ENCODE measurements at regions not wholly inside any gene's neighbourhood (a gene's known extent, or its start where the extent isn't known, plus 50 kb on each side); places are given as distances from the start of the nearest gene placed in this dataset.

DNA sequence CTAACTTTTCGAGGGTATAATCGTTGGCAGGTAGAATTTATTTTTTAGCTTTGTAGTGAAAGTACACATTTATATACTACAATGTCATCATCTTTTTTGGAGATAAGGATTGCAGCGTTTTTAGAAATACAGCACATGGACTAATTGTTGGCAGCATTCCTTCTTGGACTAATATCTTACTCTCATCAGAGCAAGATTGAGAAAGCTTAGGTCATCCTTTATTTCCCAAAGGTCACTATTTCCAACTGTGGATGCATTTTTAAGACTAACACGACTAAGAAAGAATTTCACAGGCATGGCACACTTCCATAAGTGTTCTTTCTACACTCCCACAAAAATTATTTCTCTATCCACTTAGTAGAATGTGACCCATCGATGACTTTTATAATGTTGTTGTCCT is 732.3 kb downstream of the NCAM2 start:
- no peak overlapping the region for H3K4me3 ChIP-seq (ENCODE audit: low read length)
- H3K9ac ChIP-seq (ENCODE audit: low read length), result no peak overlapping the region
- DNase-seq (ENCODE audit: low read depth), result no peak
- peaks cover 10% of the 10 kb centered on the region for H3K9me3 ChIP-seq (ENCODE audit: control insufficient read depth, low read length)
- no peaks in the 10 kb centered on the region for H3K27me3 ChIP-seq (replicated peaks; ENCODE audit: control insufficient read depth, insufficient read depth, low read length)
- no peaks in the 10 kb centered on the region for H3K36me3 ChIP-seq (ENCODE audit: control insufficient read depth, insufficient read depth, low read length, severe bottlenecking)
- peaks cover 10% of the 10 kb centered on the region for H3K4me1 ChIP-seq (ENCODE audit: control insufficient read depth, insufficient read depth, low read length)

DNA sequence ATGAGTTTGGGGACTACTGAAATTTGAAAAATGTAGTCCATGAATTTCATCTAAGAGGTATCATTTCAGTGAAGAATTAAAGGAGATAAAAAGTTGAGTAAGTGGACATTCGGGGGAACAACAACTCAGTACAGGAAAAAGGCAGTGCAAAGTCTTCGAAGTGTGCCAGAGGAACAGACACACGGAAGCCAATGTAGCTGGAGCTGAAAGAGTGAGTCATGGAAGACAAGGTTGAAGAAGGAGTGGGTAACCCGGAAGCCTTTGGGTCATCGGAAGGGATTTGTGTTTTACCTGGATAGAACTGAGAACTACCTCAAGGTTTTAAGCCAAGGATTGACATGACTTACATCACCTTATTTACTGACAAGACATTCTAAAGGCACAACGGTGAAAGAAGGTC is 733.4 kb downstream of the NCAM2 start:
- peaks cover 10% of the 10 kb centered on the region for H3K4me1 ChIP-seq (ENCODE audit: control insufficient read depth, insufficient read depth, low read length)

DNA sequence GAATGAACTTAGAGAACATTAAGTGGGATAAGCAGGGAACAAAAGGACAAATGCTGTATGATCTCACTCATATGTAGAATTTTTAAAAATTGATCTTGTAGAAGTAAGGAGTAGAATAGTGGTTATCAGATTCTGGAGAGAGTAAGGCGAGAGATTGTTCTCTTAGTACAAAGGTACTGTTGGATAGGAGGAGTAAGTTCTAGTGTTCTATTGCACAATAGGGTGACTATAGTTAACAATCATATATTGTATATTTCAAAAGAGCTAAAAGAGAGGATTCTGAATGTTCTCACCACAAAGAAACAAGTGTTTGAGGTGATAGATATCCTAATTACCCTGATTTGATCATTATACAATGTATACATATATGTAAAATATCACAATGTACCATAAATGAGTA is 735.9 kb downstream of the NCAM2 start:
- Histone ChIP-seq H3K36me3 (ENCODE audit: control insufficient read depth, insufficient read depth, low read length, severe bottlenecking) (no peaks in the 10 kb centered on the region), H3K9ac (ENCODE audit: low read length) (no peak overlapping the region), H3K27me3 (replicated peaks; ENCODE audit: control insufficient read depth, insufficient read depth, low read length) (no peaks in the 10 kb centered on the region), H3K4me3 (ENCODE audit: low read length) (no peak overlapping the region), H3K4me1 (ENCODE audit: control insufficient read depth, insufficient read depth, low read length) (peaks cover 10% of the 10 kb centered on the region), H3K9me3 (ENCODE audit: control insufficient read depth, low read length) (no peaks in the 10 kb centered on the region)
- DNase-seq (ENCODE audit: low read depth), result no peak

More for the DNA sequence above, 733.4 kb downstream of the NCAM2 start:
- H3K4me3 ChIP-seq (ENCODE audit: low read length), result no peak overlapping the region
- peaks cover 10% of the 10 kb centered on the region for H3K9me3 ChIP-seq (ENCODE audit: control insufficient read depth, low read length)
- no peaks in the 10 kb centered on the region for H3K27me3 ChIP-seq (replicated peaks; ENCODE audit: control insufficient read depth, insufficient read depth, low read length)
- no peak for DNase-seq (ENCODE audit: low read depth)
- no peak overlapping the region for H3K9ac ChIP-seq (ENCODE audit: low read length)
- H3K36me3 ChIP-seq (ENCODE audit: control insufficient read depth, insufficient read depth, low read length, severe bottlenecking), result no peaks in the 10 kb centered on the region

DNA sequence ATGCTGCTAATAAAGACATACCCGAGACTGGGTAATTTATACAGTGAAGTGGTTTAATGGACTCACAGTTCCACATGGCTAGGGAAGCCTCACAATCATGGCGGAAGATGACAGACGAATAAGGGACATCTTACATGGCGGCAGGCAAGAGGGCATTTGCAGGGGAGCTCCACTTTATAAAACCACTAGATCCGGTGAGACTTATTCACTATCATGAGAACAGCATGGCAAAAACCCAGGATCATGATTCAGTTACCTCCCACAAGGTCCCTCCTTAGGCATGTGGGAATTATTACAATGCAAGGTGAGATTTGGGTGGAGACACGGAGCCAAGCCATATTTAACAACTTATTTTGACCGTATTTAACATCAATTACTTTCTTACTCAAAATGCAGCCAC is 739.0 kb downstream of the NCAM2 start:
- Histone ChIP-seq H3K36me3 (ENCODE audit: control insufficient read depth, insufficient read depth, low read length, severe bottlenecking) (no peaks in the 10 kb centered on the region), H3K27me3 (replicated peaks; ENCODE audit: control insufficient read depth, insufficient read depth, low read length) (no peaks in the 10 kb centered on the region), H3K9me3 (ENCODE audit: control insufficient read depth, low read length) (no peaks in the 10 kb centered on the region), H3K4me3 (ENCODE audit: low read length) (no peak overlapping the region), H3K4me1 (ENCODE audit: control insufficient read depth, insufficient read depth, low read length) (no peaks in the 10 kb centered on the region), H3K9ac (ENCODE audit: low read length) (no peak overlapping the region)
- DNase-seq (ENCODE audit: low read depth), result no peak

DNA sequence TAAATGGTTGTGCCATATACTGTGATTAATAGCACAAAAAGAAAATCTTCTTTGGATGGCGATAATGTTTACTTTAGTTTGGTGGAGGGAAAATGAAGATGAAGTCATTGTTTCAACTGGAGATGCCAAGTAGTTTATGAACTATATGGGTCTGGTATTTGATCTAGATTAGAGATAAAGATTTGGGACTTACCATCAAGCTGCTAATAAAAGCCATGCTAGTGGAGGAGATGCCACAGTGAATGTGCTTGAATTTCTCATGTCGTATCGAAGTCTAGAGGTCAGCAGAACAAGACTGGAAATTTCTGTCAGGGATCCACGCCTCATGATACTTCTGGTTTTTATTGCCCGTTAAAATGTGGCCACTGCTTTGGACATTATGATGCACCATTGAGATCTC is 742.0 kb downstream of the NCAM2 start:
- H3K9me3 ChIP-seq (ENCODE audit: control insufficient read depth, low read length), result no peaks in the 10 kb centered on the region
- H3K9ac ChIP-seq (ENCODE audit: low read length), result no peak overlapping the region
- no peaks in the 10 kb centered on the region for H3K4me1 ChIP-seq (ENCODE audit: control insufficient read depth, insufficient read depth, low read length)
- no peaks in the 10 kb centered on the region for H3K27me3 ChIP-seq (replicated peaks; ENCODE audit: control insufficient read depth, insufficient read depth, low read length)
- H3K36me3 ChIP-seq (ENCODE audit: control insufficient read depth, insufficient read depth, low read length, severe bottlenecking), result no peaks in the 10 kb centered on the region
- DNase-seq (ENCODE audit: low read depth), result no peak
- no peak overlapping the region for H3K4me3 ChIP-seq (ENCODE audit: low read length)

DNA sequence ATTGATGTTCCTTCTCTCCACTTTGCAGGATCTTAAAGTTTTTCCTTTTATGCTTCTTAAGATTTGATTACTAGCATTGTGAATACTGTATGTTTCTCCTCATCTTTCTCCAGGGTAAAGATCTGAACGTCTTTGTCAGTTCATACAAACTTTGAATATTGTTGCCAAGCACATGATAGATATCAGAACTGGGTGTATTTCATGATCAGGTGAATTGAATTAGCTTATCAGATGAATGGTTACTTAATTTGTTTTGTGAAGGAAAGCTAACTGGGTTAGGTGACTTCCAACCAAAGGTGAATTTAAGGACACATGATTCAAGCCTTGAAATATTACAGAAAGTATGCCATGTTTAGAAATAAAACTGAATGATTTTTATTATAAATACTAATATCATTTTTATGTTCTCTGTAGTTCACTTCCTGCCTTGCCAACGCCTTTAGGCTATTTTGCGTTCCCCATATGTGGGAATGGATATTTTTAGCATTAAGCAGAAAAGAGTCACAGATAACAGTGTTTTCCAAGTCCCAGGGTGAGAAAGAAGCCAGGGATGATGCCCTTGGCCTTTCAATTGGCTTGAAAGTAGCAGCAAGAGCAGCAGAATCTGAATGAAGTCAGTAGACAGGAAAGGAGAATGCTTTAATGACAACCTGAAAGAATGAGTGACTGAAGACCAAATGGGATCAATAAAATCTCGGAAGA is 752.1 kb downstream of the NCAM2 start:
- no peaks in the 10 kb centered on the region for H3K27me3 ChIP-seq (replicated peaks; ENCODE audit: control insufficient read depth, insufficient read depth, low read length)
- DNase-seq (ENCODE audit: low read depth), result no peak
- H3K36me3 ChIP-seq (ENCODE audit: control insufficient read depth, insufficient read depth, low read length, severe bottlenecking), result no peaks in the 10 kb centered on the region

DNA sequence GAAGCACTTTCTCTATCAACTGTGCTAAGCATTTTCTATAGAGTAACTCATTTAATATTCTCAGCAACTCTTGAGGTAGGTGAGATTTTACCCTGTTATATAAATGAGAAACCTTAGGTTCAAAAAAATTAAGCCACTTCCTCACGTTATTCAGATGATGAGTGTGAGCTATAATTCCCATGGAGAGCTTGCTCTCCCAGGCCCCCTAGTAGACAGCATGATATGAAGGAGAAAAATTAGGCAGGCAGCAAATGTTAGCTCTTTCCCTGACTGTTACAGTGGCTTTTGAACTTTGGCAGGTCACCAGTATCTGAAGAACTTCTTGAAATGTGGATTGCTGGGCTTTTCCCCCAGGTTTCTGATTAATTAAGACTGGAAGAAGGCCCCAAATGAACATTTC is 753.1 kb downstream of the NCAM2 start:
- no peak for DNase-seq (ENCODE audit: low read depth)
- Histone ChIP-seq H3K36me3 (ENCODE audit: control insufficient read depth, insufficient read depth, low read length, severe bottlenecking) (no peaks in the 10 kb centered on the region), H3K4me3 (ENCODE audit: low read length) (no peak overlapping the region), H3K9me3 (ENCODE audit: control insufficient read depth, low read length) (no peaks in the 10 kb centered on the region), H3K27me3 (replicated peaks; ENCODE audit: control insufficient read depth, insufficient read depth, low read length) (no peaks in the 10 kb centered on the region), H3K4me1 (ENCODE audit: control insufficient read depth, insufficient read depth, low read length) (no peaks in the 10 kb centered on the region), H3K9ac (ENCODE audit: low read length) (no peak overlapping the region)

More for the DNA sequence above, 752.1 kb downstream of the NCAM2 start:
- no peak overlapping the region for H3K4me3 ChIP-seq (ENCODE audit: low read length)
- H3K4me1 ChIP-seq (ENCODE audit: control insufficient read depth, insufficient read depth, low read length), result no peaks in the 10 kb centered on the region
- no peaks in the 10 kb centered on the region for H3K9me3 ChIP-seq (ENCODE audit: control insufficient read depth, low read length)
- no peak overlapping the region for H3K9ac ChIP-seq (ENCODE audit: low read length)

DNA sequence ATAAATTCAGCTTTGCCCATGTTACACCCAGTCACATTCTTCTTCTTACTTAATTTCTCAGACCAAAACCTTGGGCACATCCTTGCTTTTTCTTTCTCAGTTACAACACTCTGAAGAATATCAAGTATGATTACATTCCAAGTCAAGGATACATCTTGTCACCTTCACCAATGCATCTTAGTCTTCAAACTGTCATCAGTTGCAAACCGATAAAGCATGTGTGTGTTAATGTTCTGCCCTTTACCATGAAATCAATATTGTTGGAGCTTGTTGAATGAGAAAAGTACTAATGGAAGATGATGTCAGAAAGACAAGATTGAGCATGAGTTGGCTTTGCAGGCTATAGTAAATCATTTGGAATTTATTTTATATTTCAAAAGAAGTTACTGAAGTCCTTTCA is 764.6 kb downstream of the NCAM2 start:
- H3K27me3 ChIP-seq (replicated peaks; ENCODE audit: control insufficient read depth, insufficient read depth, low read length), result no peaks in the 10 kb centered on the region
- DNase-seq (ENCODE audit: low read depth), result no peak
- H3K9ac ChIP-seq (ENCODE audit: low read length), result no peak overlapping the region
- H3K9me3 ChIP-seq (ENCODE audit: control insufficient read depth, low read length), result no peaks in the 10 kb centered on the region
- no peak overlapping the region for H3K4me3 ChIP-seq (ENCODE audit: low read length)
- H3K36me3 ChIP-seq (ENCODE audit: control insufficient read depth, insufficient read depth, low read length, severe bottlenecking), result no peaks in the 10 kb centered on the region
- H3K4me1 ChIP-seq (ENCODE audit: control insufficient read depth, insufficient read depth, low read length), result no peaks in the 10 kb centered on the region

DNA sequence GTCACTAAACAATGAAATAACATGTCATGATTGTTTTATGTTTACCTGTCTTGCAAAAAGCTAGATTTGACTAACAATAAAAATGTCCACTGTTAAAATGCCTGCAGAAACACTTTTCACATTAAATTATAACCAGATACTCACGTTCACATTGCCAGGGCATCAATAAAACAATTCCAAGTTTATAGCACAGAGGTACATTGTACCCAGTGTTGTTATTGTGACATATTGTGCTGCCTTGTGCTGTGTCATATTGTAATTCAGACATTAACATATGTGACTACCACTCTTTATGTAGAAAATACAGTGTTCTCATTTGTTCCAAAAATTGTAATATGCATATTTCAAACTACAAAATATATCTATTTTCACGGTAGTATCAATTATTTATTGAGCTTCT is 766.1 kb downstream of the NCAM2 start:
- Histone ChIP-seq H3K4me1 (ENCODE audit: control insufficient read depth, insufficient read depth, low read length) (no peaks in the 10 kb centered on the region), H3K9ac (ENCODE audit: low read length) (no peak overlapping the region), H3K27me3 (replicated peaks; ENCODE audit: control insufficient read depth, insufficient read depth, low read length) (no peaks in the 10 kb centered on the region), H3K36me3 (ENCODE audit: control insufficient read depth, insufficient read depth, low read length, severe bottlenecking) (no peaks in the 10 kb centered on the region), H3K4me3 (ENCODE audit: low read length) (no peak overlapping the region), H3K9me3 (ENCODE audit: control insufficient read depth, low read length) (no peaks in the 10 kb centered on the region)
- DNase-seq (ENCODE audit: low read depth), result no peak

DNA sequence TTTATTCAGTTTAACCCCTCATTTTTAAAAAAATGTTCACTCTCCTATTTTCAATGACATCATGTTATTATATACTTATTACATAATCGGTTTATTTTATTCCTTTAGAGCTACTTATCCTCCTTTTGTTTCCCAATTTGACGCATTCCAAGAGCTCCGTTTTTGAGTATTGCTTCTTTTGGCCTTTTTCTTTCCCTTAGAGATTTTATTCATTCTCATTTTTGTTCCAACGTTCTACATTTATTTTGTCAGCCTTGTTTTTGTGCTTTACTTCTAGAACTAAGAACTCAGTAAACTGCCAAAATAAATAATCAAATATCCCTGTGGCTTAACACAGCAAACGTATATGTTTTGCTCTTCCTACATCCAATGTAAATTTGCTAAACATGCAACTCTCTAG is 769.1 kb downstream of the NCAM2 start:
- H3K36me3 ChIP-seq (ENCODE audit: control insufficient read depth, insufficient read depth, low read length, severe bottlenecking), result no peaks in the 10 kb centered on the region
- H3K9ac ChIP-seq (ENCODE audit: low read length), result no peak overlapping the region
- H3K9me3 ChIP-seq (ENCODE audit: control insufficient read depth, low read length), result no peaks in the 10 kb centered on the region
- no peak overlapping the region for H3K4me3 ChIP-seq (ENCODE audit: low read length)
- no peaks in the 10 kb centered on the region for H3K4me1 ChIP-seq (ENCODE audit: control insufficient read depth, insufficient read depth, low read length)
- DNase-seq (ENCODE audit: low read depth), result no peak
- H3K27me3 ChIP-seq (replicated peaks; ENCODE audit: control insufficient read depth, insufficient read depth, low read length), result no peaks in the 10 kb centered on the region

DNA sequence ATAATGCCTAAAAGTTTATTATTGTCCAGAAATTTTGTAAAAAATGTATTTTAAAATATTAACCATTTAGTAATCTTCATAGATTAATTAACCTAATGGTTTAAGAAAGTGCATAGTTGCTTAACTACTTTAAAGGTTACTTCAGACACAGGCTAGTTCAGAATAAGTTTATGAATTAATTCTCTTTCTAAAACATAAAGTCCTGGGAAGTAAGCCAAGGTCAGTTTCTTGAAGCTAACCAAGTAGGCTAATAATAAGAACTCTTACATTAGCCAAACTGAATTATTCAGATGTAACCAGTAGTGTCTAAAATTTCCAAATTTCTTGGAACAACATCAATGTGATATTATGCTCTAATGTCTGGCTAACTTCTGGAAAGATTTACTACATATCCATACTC is 790.4 kb downstream of the NCAM2 start:
- no peak for DNase-seq (ENCODE audit: low read depth)

DNA sequence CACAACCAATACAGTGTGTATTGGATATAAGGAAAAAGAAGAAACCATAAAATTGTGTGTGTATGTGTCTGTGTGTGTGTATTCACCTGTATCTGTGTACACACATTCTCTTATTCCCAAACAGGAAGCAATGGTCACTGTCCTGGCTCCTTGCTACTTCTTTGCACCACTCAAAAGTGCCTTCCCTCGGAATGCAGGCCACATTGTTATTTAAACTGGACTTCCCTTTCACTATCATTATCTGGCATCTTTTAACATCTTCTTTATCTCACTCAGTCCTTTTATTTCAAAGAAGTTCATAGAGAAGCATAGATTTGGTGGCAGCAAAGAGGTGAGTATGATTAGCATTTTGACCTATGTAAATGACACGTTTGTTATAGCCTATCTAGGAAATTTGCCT is 803.7 kb downstream of the NCAM2 start:
- no peak for DNase-seq (ENCODE audit: low read depth)
- H3K4me3 ChIP-seq (ENCODE audit: low read length), result no peak overlapping the region
- no peak overlapping the region for H3K9ac ChIP-seq (ENCODE audit: low read length)
- no peaks in the 10 kb centered on the region for H3K4me1 ChIP-seq (ENCODE audit: control insufficient read depth, insufficient read depth, low read length)
- no peaks in the 10 kb centered on the region for H3K27me3 ChIP-seq (replicated peaks; ENCODE audit: control insufficient read depth, insufficient read depth, low read length)
- no peaks in the 10 kb centered on the region for H3K9me3 ChIP-seq (ENCODE audit: control insufficient read depth, low read length)
- H3K36me3 ChIP-seq (ENCODE audit: control insufficient read depth, insufficient read depth, low read length, severe bottlenecking), result no peaks in the 10 kb centered on the region

More for the DNA sequence above, 790.4 kb downstream of the NCAM2 start:
- Histone ChIP-seq H3K9me3 (ENCODE audit: control insufficient read depth, low read length) (no peaks in the 10 kb centered on the region), H3K4me3 (ENCODE audit: low read length) (no peak overlapping the region), H3K9ac (ENCODE audit: low read length) (no peak overlapping the region), H3K4me1 (ENCODE audit: control insufficient read depth, insufficient read depth, low read length) (peaks cover 2% of the 10 kb centered on the region), H3K36me3 (ENCODE audit: control insufficient read depth, insufficient read depth, low read length, severe bottlenecking) (no peaks in the 10 kb centered on the region), H3K27me3 (replicated peaks; ENCODE audit: control insufficient read depth, insufficient read depth, low read length) (no peaks in the 10 kb centered on the region)
